ENCODE measurements at regions not wholly inside any gene's neighbourhood (a gene's known extent, or its start where the extent isn't known, plus 50 kb on each side); places are given as distances from the start of the nearest gene placed in this dataset.
"Not testable (repeated sequence)": the region's sequence is repeated elsewhere in the genome, so short reads cannot be mapped to it uniquely, and the experiment has no call there.

DNA sequence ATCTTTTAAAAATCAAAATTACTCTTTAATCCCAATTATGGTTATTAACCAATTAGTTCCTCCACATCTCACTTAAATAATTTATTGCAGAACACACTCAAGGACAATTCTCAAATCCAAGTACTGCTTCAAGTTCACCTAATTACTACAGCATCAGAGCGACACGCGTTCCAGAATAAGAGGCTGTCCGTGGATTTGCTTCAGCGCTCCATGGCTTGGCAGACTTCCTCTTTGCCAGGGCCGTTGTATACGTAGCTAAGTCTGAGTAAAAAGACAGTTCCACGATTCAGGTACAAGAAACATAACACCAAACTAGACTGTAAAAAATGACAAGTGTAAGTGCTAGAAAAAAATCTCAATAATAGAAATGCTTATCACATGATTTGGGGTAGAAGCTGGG, 153.2 kb upstream of the MYT1L start:
- no peak for DNase-seq (ENCODE audit: low spot score)

DNA sequence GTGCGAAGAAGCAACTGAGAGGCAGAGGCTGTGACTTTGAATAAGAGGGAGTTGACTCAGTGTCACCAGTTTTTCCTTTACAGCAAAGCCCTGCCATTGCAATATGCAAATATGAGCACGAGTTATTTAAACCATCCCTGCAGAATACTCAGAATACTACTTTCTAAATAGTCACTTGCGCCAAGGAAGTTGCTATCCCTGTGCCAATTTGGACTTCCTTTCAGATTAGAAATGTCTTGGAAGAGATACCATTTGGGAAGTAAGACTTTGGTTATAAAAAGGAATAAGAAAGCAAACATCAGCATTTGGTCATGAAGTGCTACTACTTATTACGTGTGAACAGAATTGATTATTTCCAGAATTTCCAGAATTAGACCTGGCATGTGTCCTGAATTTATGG, 151.8 kb upstream of the MYT1L start:
- no peak for DNase-seq (ENCODE audit: low spot score)

DNA sequence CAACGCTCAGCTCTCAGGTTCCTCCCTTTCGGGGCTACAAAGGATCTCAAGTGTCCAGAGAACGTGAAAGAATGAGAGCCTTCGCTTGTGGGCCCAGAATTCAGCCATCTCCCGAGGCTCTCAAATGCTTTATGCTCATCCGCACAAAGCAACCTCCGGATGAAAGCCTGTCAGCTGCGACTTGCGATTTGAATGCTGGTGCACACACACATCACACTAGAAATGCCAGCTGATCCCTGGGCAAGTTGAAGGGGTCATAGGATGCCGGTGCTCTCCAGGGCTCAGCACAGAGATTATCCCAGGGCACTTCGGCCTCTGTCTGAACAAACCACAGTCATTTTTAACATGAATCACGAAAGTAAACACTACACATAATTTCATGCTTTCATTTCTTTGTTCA, 141.8 kb upstream of the MYT1L start:
- DNase-seq (ENCODE audit: low spot score), result no peak

DNA sequence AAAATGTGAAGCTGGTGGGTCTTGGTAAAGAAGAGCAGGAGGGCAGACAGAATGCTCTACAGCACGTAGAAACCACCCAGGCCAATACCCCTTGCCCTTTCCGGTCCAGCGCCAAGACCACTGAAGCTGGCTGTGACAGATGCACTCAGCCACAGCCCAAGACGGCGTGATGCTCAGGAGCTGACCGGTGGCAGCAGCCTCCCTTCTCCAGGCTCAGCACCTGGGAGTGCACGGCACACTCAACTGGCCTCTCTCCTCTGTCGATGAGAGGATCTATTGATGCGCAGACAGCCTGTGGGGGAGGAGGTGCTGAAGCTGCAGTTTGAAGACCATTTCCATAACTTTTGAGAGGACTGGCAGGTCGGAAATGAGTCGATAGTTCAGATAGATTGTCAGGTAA, 141.0 kb upstream of the MYT1L start:
- DNase-seq (ENCODE audit: low spot score), result no peak

DNA sequence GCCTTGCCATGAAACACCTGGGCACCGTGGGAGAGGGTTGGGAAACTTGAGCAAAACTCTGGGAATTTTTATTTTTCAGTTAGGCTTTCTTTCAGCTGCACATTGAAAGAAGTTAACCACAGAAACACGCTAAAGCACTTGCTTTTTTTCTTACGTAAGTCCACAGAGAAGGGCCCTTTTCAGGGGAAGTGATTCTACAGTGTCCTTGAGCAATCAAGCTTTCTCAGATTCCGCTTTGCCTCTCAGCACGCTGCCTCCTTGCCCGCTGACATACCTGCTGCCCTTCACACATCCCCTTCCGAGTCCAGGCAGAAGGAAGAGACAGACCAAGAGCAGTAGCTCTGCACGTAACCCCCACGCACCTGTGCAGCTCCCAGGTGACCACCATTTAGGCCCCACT, 135.5 kb upstream of the MYT1L start:
- DNase-seq (ENCODE audit: low spot score), result no peak

DNA sequence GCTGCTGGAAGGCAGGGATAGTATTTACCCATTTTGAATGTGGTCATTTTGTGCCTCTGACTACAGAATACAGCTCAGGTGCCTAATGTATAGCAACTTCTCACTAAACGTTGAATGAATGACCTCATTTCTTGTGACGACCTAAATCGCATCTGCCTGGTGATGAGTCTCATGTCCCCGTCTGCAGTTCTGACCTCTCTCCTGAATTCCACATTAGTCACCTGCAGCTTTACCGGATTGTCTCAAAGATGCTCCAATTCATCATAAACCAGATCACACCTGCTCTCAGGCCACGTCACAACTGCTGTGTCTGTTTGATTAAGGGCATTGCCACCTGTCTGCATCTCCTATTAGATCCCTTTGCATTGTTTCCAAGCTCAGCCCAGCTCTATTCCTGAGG, 133.6 kb upstream of the MYT1L start:
- no peak for DNase-seq (ENCODE audit: low spot score)

DNA sequence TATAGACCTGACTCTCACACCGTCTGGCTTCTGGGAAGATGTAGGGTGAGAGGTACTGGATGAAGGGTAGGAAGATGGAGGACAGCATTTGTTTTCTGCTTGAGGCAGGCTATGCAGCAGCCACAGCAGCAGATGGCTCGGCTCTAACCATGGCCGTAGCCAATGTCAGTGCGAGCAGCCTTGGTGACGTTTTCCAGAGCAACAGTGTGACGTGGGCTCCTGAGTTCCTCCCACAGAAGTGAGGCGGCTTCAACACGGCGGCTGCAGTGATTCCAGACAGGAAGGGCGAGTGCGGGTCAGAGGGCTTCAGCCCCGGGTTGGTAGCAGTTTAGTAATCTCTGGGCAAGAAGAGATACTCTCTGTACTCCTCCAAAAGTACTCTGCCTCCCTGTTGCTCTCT, 133.0 kb upstream of the MYT1L start:
- DNase-seq (ENCODE audit: low spot score), result no peak

DNA sequence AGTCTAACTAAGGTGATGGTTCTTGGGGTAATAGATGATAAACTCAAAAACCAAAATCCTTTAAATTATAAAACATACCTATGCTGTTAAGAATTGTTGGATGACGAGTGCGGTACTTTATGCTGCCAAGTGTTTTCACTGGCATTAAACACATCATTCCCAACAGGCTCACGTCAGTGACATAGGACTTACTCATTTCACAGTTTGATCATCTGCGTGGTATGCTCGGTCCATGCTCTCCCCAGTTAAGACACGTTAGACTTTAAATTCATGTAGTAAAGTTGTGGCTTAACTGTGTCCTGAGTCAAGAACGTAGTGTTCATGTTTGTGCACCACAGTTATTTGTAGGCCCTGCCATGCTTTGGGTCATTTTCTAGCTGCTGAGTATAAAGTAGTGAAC, 125.6 kb upstream of the MYT1L start:
- peak; percentile 53 for DNase-seq (ENCODE audit: low spot score)

DNA sequence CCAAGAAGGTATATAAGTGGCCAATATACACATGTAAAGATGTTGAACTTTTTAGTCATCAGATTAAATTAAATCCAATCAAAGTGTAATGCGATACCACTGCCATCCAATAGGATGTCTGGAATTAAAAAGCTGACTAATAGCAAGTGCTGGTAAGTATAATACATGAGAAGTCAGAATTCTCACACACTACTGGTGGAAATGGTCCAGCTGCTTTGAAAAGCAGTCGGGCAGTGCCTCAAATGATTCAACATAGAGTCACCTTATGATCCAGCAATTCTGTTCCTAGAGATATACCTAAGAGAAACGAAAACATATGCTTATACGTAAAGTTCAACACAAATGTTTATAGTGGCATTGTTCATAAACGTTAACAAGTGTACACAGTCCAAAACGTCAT, 124.1 kb upstream of the MYT1L start:
- peak; percentile 63 for DNase-seq (ENCODE audit: low spot score)

DNA sequence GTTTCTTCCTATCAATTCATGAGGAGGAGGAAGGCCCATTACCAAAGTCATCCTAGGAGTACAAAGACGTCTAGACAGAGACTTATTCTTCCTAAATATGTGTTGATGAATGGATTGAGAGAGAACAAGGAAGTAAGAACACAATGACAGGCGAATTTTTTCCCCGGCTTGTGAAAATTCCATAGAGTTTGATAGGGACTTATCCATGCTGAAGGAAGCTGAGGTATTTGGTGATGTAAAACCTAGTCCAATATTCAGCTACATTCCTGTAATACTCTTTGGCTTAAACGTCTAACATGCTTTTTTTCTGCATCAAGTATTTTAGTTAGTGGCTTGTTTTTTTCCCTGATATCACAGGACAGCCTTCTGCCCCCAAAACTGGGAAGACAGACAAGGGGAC, 121.9 kb upstream of the MYT1L start:
- no peak for DNase-seq (ENCODE audit: low spot score)

DNA sequence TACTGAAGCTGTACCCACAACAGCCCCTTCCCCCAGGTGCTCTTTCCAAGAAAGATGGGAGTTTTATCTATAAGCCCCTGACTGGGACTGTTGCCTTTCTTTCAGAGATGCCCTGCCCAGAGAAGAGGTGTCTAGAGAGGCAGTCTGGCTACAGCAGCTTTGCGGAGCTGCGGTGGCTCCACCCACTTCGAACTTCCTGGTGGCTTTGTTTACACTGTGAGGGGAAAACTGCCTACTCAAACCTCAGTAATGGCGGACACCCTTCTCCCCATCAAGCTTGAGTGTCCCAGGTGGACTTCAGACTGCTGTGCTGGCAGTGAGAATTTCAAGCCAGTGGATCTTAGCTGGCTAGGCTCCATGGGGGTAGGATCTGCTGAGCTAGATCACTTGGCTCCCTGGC, 120.2 kb upstream of the MYT1L start:
- DNase-seq (ENCODE audit: low spot score), result not testable (repeated sequence)

DNA sequence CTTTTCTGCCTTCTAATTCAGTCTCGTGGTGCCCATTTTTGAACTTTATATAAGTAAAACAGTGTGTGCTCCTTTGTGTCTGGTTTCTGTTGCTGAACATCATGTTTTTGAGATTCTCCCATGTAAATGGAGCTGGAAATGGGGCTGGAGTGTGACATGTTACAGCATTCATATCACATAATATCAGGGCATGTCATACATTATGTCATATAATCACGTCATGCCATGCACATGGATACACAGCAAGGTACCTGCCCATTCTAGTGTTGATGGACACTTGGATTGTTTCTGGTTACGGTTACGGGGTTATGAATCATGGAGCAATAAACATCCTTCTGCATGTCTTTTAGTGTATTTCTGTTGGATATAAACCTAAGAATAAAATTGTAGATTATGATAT, 117.1 kb upstream of the MYT1L start:
- DNase-seq (ENCODE audit: low spot score), result no peak

DNA sequence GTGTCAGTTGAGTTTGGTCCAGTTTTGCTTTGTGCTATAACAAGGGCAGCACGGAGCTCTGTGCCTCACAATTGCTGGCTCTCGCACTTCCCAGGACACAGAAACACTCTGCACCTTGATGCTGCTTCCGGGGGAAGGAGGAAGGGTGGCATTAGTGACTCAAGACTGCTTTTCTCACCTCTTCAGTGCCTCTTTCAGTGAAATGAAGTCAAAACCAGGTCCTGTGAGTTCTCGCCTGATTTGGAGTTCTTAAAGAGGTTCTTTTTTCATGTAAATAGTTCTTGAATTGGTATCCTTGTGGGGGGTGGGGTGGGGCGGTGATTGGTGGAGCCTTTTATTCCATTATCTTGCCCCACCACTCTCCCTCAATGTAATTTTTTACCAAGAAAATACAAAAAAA, 91.5 kb upstream of the MYT1L start:
- no peak for DNase-seq (ENCODE audit: low spot score)

DNA sequence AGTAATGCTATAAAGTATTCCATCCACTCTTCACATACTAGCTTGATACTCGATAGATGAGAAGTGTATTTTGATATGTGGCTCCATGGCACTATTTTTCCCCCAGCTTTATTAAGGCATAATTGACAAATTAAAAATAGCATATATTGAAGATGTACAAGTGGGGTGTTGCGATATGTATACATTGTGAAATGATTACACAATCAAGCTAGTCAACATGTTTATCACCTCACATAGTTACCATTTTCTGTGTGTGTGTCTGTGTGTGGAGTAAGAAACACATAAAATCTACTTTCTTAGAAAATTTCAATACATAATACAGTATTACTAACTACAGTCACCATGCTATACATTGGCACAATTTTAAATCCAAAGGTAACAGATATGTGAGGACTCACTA, 82.5 kb upstream of the MYT1L start:
- no peak for DNase-seq (ENCODE audit: low spot score)

DNA sequence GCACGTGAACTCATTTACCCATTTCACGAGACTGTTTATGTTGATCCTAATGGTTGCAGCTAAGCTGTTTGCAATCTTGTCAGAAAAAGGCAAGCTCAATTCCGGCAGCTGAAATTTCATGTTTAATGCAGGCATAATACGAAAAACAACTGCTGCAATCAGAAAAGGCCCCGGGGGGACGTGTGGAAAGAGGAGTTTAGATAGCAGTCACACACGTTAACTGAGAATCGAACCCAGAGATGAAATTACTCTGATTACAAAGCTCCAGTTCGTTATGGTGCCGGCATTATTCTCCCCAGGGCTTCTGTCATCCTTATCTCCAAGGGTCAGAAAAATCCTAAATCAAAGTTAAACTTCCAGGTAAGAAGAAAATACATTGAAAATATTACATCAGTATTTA, 79.9 kb upstream of the MYT1L start:
- DNase-seq (ENCODE audit: low spot score), result no peak

DNA sequence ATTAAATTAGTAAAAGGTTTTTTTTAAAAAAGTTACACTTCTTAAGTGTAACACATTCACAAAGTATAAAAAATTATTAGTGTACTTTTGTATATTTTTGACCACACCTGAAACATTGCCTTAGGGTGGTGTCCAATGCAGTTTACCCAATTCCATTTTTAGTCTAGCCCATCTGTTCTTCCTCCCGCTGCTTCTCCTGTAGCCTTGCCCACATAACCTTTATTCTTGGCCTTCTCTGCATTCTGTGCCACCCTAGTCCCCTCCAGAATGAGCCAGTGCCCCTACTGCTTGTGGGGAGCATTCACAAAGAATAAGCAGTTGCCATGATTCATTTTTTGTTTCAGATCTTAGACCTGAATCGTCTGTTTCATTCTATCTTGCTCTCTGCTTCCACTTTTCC, 78.4 kb upstream of the MYT1L start:
- no peak for DNase-seq (ENCODE audit: low spot score)

DNA sequence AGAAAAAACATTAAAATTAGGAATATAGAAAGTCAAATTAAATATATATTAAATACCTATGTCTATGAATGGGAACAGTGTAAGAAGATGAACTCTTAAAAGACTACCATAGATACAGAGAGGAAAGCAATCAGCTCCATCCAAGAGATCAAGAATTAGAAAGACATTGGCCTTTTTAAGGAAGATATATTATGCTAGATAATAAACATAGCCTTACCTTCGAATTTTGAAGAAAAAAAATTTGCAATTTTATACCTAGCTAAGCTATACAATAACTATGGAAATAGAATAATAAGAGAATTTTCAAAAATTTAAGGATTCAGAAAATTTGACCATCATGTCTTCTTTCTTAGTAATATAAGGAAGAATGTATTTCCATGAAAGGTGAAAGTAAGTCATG, 74.7 kb upstream of the MYT1L start:
- DNase-seq (ENCODE audit: low spot score), result no peak

DNA sequence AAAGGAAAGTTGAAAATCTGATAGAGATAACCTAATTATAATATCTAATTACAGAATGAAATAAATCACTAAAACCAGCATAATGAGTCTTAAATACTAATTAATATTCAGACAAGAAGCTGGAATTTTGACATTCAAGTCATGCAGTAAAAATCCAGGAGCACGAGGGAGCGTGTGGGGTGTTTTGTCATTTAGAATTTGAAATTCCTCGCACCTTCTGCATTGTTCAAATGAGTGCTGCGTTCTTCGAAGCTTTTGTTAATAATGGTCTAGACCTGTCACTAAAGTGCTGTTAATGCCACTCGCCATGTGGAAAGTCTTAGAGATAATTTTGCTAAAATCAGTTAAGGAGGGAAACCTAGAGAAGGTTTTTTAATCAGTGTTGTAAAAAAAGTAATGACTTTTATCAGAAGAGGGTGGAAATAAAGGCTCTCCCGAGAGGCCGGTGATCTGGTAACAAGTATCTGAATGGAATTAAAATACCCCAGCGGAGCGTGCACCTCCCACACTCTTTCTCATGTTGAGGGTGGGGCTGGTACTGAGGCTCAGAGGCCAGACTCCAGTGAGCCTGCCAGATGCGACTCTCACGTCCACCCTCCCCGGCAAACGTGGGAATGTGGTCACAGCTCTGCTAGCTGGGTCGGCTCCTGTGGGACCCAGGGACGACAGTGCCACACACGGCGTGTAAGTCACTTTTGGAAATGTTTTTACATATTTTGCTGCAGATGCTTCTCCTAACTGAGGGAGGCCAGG, 69.4 kb upstream of the MYT1L start:
- DNase-seq (ENCODE audit: low spot score), result no peak

DNA sequence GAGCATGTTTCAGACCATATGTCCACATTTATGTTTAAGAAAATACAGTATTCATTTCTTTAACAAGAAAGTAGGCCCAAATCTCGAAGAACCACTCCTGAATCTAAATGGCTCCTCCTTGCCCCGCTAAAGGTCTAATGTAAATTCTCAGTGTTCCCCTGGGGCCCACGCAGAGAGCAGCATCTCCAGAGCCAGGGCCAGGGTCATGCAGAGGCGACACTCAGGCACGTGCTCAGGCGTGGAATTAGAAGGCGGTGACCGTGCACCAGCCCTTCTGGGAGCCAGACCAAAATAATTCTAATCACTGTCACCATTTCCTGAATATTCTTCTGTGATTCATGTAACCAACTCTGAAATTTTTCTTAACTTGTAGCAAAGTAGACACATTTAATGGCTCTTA, 68.3 kb upstream of the MYT1L start:
- no peak for DNase-seq (ENCODE audit: low spot score)

DNA sequence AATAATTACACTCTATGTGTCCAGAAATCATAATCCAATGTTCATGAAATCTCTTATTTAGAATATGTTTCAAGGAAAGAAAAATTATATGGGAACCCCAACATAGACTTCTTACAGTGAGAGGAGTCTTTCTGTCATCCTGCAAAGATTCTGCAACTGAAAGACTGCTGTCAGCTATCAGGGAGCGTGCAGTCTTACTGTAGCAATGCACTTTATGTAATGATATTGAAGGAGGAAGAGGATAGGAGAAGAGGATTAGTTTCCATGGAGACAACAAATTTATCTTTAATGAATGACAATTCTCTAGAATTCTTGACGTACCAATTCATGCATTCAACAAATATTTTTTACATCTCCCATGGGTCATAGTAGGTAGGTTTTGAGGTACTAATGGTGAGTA, 61.3 kb upstream of the MYT1L start:
- DNase-seq (ENCODE audit: low spot score), result no peak

DNA sequence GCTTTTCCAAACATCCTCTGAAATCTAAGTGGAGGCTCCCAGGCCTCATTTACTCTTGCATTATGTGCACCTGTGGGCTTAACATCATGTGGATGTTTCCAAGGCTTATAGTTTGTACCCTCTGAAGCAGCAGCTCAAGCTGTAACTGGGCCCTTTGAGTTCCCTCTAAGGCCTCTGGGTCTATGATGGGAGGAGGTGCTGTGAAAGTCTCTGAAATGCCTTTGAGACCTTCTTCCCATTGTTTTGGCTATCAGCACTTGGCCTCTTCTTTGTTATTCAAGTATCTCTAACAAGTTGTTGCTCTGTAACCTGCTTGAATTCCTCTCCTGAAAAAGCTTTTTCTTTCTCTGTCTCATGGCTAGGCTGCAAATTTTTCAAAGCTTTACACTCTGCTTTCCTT, 58.1 kb upstream of the MYT1L start:
- no peak for DNase-seq (ENCODE audit: low spot score)

Measured in RKO (cell line).